CD4-positive, alpha-beta T cell (primary cell): ENCODE measurements at regions not wholly inside any gene's neighbourhood (a gene's known extent, or its start where the extent isn't known, plus 50 kb on each side); places are given as distances from the start of the nearest gene placed in this dataset.

Experiments used
- ATAC-seq: fragments of 200-7000 bp; cut with Tn5 transposase; one replicate; pipeline ENCODE4 v1.10.0; 2022; ENCODE audit warnings: mild to moderate bottlenecking; ENCODE audit not compliant: poor library complexity
- CTCF ChIA-PET: fragments of 350-600 bp; sonication (Branson Sonifier 250); formaldehyde crosslinking; loops from one replicate; lab custom pipeline; 2021; ENCODE audit warnings: antibody characterized with exemption, inconsistent platforms; lab: Charles Lee
- POLR2A ChIA-PET: fragments of 350-600 bp; sonication (Branson Sonifier 250); formaldehyde crosslinking; loops from one replicate; lab custom pipeline; 2021; ENCODE audit warnings: antibody characterized with exemption, inconsistent platforms; lab: Charles Lee
- DNase-seq, 14 experiments: peaks; one replicate each; pipeline ENCODE4 v3.0.0-alpha.2; 2013 to 2020; ENCODE audit warnings: mixed read lengths in 2 of 14
- H3K27ac ChIP-seq, 2 donors: one replicate each; pipeline versions ENCODE4 v1.5.1 to v1.7.0; 2013; ENCODE audit warnings: low read length in 2 of 2, low read depth in 1 of 2, mild to moderate bottlenecking in 1 of 2
- H3K27me3 ChIP-seq, 2 experiments: 1 replicate in 1 of 2; 2 replicates in 1 of 2; pipeline versions ENCODE4 v1.6.1 to v1.7.0; 2013; ENCODE audit warnings: low read length in 2 of 2, control low read depth in 1 of 2, mild to moderate bottlenecking in 1 of 2, moderate library complexity in 1 of 2; ENCODE audit not compliant: insufficient read depth in 2 of 2, control insufficient read depth in 1 of 2
- H3K36me3 ChIP-seq: one replicate; pipeline ENCODE4 v1.6.1; 2013; ENCODE audit warnings: low read length, control low read depth; ENCODE audit not compliant: insufficient read depth
- H3K4me1 ChIP-seq: one replicate; pipeline ENCODE4 v1.6.1; 2013; ENCODE audit warnings: low read length, control low read depth; ENCODE audit not compliant: insufficient read depth
- H3K4me3 ChIP-seq: one replicate; pipeline ENCODE4 v1.5.1; 2013; ENCODE audit warnings: mild to moderate bottlenecking, low read length, moderate library complexity
- H3K9me3 ChIP-seq, 2 experiments: 1 replicate in 1 of 2; 2 replicates in 1 of 2; pipeline versions ENCODE4 v1.6.1 to v1.7.0; 2013; ENCODE audit warnings: low read length in 2 of 2, mild to moderate bottlenecking in 2 of 2, control low read depth in 1 of 2, moderate library complexity in 1 of 2; ENCODE audit not compliant: control insufficient read depth in 1 of 2, insufficient read depth in 1 of 2
- H3K27ac Mint-ChIP-seq: one replicate; pipeline ENCODE4 v1.8.0; 2020; ENCODE audit warnings: mixed read lengths
- H3K27me3 Mint-ChIP-seq: one replicate; pipeline ENCODE4 v1.8.0; 2021; ENCODE audit warnings: mixed read lengths
- H3K36me3 Mint-ChIP-seq: one replicate; pipeline ENCODE4 v1.8.0; 2021; ENCODE audit warnings: low read depth, mixed read lengths
- H3K4me1 Mint-ChIP-seq: one replicate; pipeline ENCODE4 v1.8.0; 2021; ENCODE audit warnings: low read depth, mixed read lengths
- H3K4me3 Mint-ChIP-seq: one replicate; pipeline ENCODE4 v1.8.0; 2020; ENCODE audit warnings: mild to moderate bottlenecking, mixed read lengths
- H3K9me3 Mint-ChIP-seq: one replicate; pipeline ENCODE4 v1.8.0; 2020; ENCODE audit warnings: mixed read lengths
- CTCF ChIP-seq: fragments of 200-600 bp; IDR thresholded peaks from one replicate; pipeline ENCODE4 v1.8.0; 2022; ENCODE audit warnings: antibody characterized with exemption, mild to moderate bottlenecking
- intact Hi-C, 2 experiments: fragments of 100-400 bp; cut with DNase I in 1 of 2; cut with micrococcal nuclease in 1 of 2; formaldehyde crosslinking; loops; one replicate each; pipeline versions ENCODE4 v1.15.1 to v1.9.0; 2023 to 2025; cut with DNase I, micrococcal nuclease

- H3K27me3 ChIP-seq, result peaks cover 0 to 3% of the 10 kb centered on the region in 2 experiments
- no peak overlapping the region for H3K4me3 Mint-ChIP-seq
- ChIA-PET POLR2A (no interaction called here), CTCF (no interaction called here)
- TF ChIP-seq CTCF, result no peak
- no peak for DNase-seq
- H3K4me3 ChIP-seq, result no peak overlapping the region
- H3K9me3 ChIP-seq, result peaks cover 5 to 8% of the 10 kb centered on the region in 2 experiments
- peaks cover 60% of the 10 kb centered on the region for H3K27me3 Mint-ChIP-seq
- peaks cover 3% of the 10 kb centered on the region for H3K9me3 Mint-ChIP-seq
- no peaks in the 10 kb centered on the region for H3K36me3 Mint-ChIP-seq
- H3K4me1 ChIP-seq, result no peaks in the 10 kb centered on the region
- H3K4me1 Mint-ChIP-seq, result no peaks in the 10 kb centered on the region
- intact Hi-C loops, result no loop called here
- no peaks in the 10 kb centered on the region for H3K36me3 ChIP-seq
- no peak overlapping the region for H3K27ac Mint-ChIP-seq
- no peak for ATAC-seq
- no peak overlapping the region for H3K27ac ChIP-seq
These were observed 154.0 kb downstream of the MATN1 start for GRCh38 chr1:30569384-30569783.

- no peaks in the 10 kb centered on the region for H3K36me3 ChIP-seq
- H3K9me3 ChIP-seq, result peaks cover 11 to 38% of the 10 kb centered on the region in 2 experiments
- H3K27me3 ChIP-seq, result no peaks in the 10 kb centered on the region
- H3K27me3 Mint-ChIP-seq, result peaks cover 32% of the 10 kb centered on the region
- H3K4me3 Mint-ChIP-seq, result no peak overlapping the region
- POLR2A ChIA-PET, result no interaction called here
- peaks cover 27% of the 10 kb centered on the region for H3K9me3 Mint-ChIP-seq
- H3K27ac Mint-ChIP-seq, result no peak overlapping the region
- H3K4me1 Mint-ChIP-seq, result no peaks in the 10 kb centered on the region
- ATAC-seq, result no peak
- no peaks in the 10 kb centered on the region for H3K4me1 ChIP-seq
- H3K36me3 Mint-ChIP-seq, result peaks cover 6% of the 10 kb centered on the region
- DNase-seq, result no peak
- intact Hi-C loops, result no loop called here
- no peak overlapping the region for H3K27ac ChIP-seq
- TF ChIP-seq CTCF, result no peak
- H3K4me3 ChIP-seq, result no peak overlapping the region
- CTCF ChIA-PET, result no interaction called here
These were observed 160.8 kb downstream of the MATN1 start for GRCh38 chr1:30562559-30562958.

GRCh38 chr1:30551603-30552002 lies 171.8 kb downstream of the MATN1 start:
- TF ChIP-seq CTCF, result no peak
- no peaks in the 10 kb centered on the region for H3K4me1 ChIP-seq
- Mint-ChIP-seq H3K9me3 (peaks cover 7% of the 10 kb centered on the region), H3K27me3 (peaks cover 48% of the 10 kb centered on the region), H3K27ac (no peak overlapping the region), H3K4me3 (no peak overlapping the region), H3K36me3 (no peaks in the 10 kb centered on the region), H3K4me1 (no peaks in the 10 kb centered on the region)
- H3K4me3 ChIP-seq, result no peak overlapping the region
- ChIA-PET CTCF (no interaction called here), POLR2A (no interaction called here)
- no peak overlapping the region for H3K27ac ChIP-seq
- peaks cover 5 to 13% of the 10 kb centered on the region in 2 experiments for H3K27me3 ChIP-seq
- H3K9me3 ChIP-seq, result peaks cover 0 to 12% of the 10 kb centered on the region in 2 experiments
- H3K36me3 ChIP-seq, result no peaks in the 10 kb centered on the region
- DNase-seq (no peak), ATAC-seq (no peak)
- intact Hi-C loops, result no loop called here
